ENCODE measurements at regions not wholly inside any gene's neighbourhood (a gene's known extent, or its start where the extent isn't known, plus 50 kb on each side); places are given as distances from the start of the nearest gene placed in this dataset.

GRCh38 chr9:88801214-88801796 is 190.0 kb upstream of the S1PR3 start:
- POLR2A ChIA-PET = no interaction called here
- TF ChIP-seq CTCF (IDR thresholded peaks at IDR 0.05; ENCODE audit: control extremely low read depth, extremely low read depth, low read depth, missing control alignments) = no peak
- CTCF ChIA-PET = no interaction called here
- no peak for DNase-seq (ENCODE audit: extremely low spot score)

- no peak for DNase-seq (ENCODE audit: extremely low spot score)
- no peak for TF ChIP-seq CTCF (IDR thresholded peaks at IDR 0.05; ENCODE audit: control extremely low read depth, extremely low read depth, low read depth, missing control alignments)
- ChIA-PET POLR2A (no interaction called here), CTCF (no interaction called here)
These were observed 188.7 kb upstream of the S1PR3 start for GRCh38 chr9:88802533-88802932.

GRCh38 chr9:88803546-88804253 is 187.6 kb upstream of the S1PR3 start:
- TF ChIP-seq CTCF (IDR thresholded peaks at IDR 0.05; ENCODE audit: control extremely low read depth, extremely low read depth, low read depth, missing control alignments) = no peak
- CTCF ChIA-PET = no interaction called here
- no peak for DNase-seq (ENCODE audit: extremely low spot score)
- POLR2A ChIA-PET = no interaction called here

- no peak for DNase-seq (ENCODE audit: extremely low spot score)
- ChIA-PET POLR2A (no interaction called here), CTCF (no interaction called here)
- TF ChIP-seq CTCF (IDR thresholded peaks at IDR 0.05; ENCODE audit: control extremely low read depth, extremely low read depth, low read depth, missing control alignments) = no peak
These were observed 187.0 kb upstream of the S1PR3 start for GRCh38 chr9:88804254-88804596.

- no peak for DNase-seq (ENCODE audit: extremely low spot score)
- POLR2A ChIA-PET = no interaction called here
- no peak for TF ChIP-seq CTCF (IDR thresholded peaks at IDR 0.05; ENCODE audit: control extremely low read depth, extremely low read depth, low read depth, missing control alignments)
- CTCF ChIA-PET = no interaction called here
These were observed 185.9 kb upstream of the S1PR3 start for GRCh38 chr9:88805217-88805943.

GRCh38 chr9:88807426-88807825 is 183.8 kb upstream of the S1PR3 start:
- CTCF ChIA-PET = no interaction called here
- POLR2A ChIA-PET = no interaction called here
- TF ChIP-seq CTCF (IDR thresholded peaks at IDR 0.05; ENCODE audit: control extremely low read depth, extremely low read depth, low read depth, missing control alignments) = no peak
- no peak for DNase-seq (ENCODE audit: extremely low spot score)

Data from GM10248 (cell line).